ENCODE measurements at regions not wholly inside any gene's neighbourhood (a gene's known extent, or its start where the extent isn't known, plus 50 kb on each side); places are given as distances from the start of the nearest gene placed in this dataset.
"Not testable (repeated sequence)": the region's sequence is repeated elsewhere in the genome, so short reads cannot be mapped to it uniquely, and the experiment has no call there.

DNA sequence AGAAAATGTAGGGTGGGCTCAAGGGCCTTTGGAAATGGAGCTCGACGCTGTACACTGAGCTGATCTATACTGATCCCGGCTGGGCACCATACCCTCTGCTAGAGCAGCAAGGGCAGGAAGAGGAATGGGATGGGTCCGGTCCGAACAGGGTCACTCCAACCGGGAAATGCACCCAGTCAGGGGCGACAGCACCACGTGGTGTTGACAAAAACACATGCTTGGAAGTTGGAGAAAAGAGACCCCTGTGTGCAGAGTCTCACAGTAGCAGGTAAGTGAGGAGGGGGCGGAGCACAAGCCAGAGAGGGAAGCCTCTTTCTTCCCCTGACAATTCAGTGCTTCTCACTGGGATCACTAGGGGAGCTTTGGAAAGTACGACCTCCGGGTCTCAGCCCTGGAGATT, 84.1 kb upstream of the ASB18 start:
- DNase-seq, result no peak

GRCh38 chr2:236348976-236349375, 84.8 kb upstream of the ASB18 start:
- no peak for DNase-seq

DNA sequence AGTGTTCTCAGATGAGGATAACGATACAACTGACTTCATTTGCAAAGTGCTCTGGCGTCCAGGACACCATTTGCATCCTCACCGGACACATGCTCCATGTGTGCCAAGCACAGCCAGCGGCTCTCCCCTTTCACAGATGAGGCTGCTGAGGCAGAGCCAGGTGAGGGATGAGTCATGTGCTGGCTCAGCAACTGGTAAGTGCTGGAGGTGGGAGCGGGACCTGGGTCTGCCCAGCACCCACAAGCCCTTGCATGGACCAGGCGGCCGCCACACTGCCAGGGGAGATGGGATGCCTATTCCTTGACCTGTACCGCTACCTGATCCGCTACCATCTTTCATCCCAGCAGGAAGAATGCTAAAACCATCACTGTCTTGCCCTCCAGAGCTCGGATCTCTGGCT, 86.2 kb upstream of the ASB18 start:
- no peak for DNase-seq

DNA sequence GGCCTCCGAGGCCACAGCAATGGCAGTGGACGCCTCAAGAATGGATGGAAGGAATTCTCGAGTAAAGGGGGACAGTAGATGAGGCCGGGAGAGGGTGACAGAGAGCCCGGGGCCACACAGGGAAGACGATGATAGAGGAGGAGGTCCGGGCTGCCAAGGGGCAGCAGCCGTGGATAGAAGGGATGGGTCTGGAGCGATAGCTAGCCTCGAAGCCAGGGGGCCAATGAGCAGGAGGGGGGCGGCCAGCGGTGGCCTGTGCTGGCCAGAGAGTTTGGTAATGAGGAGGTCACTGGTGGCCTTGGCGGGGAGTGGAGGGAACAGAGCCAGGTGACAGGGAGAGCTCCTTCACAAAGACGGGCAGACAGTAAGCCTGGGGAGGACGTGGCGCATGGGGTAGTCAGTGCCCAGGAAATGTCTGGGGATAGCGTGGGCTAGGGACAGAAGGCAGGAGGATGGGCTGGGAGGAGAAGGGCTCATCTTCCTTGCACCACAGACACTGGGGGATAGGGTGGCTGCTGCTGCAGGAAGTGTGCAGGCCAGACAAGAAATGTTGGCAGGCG, 87.8 kb upstream of the ASB18 start:
- no peak for DNase-seq

- peak; percentile 47 for DNase-seq
Measured at GRCh38 chr2:236352761-236353593, 88.8 kb upstream of the ASB18 start.

- DNase-seq, result no peak
Measured at GRCh38 chr2:236353594-236353942, 89.4 kb upstream of the ASB18 start.

GRCh38 chr2:236354056-236354940, 90.1 kb upstream of the ASB18 start:
- no peak for DNase-seq

DNA sequence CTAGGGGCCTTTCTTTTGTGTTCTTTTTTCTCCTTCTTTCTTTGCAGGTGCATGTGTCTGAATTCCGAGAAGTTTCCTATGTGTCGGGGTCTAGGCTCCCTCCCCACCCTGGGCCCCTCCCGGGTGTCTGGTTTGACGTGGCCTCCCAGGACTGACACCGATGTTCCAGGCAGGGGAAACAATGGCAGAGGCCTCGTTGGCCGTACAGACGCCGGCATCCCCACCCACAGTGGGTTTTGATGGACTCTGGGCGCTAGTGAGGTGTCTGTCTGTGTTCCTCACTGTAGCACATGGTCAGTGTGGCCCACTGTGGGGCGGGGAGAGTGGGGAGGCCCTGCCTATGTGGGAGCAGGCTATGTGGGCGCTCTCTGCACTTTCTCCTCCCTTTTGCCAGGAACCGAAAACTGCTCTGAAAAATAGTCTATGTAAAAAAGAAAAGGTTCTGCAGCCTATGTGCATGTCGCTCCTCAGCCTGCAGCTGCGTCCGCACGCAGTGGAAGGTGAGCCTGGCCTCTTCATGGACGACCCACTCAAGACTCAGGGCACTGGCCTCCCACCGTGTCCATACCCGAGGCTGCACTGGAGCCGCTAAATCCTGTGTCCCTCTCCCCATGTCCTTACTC, 90.9 kb upstream of the ASB18 start:
- no peak for DNase-seq

DNA sequence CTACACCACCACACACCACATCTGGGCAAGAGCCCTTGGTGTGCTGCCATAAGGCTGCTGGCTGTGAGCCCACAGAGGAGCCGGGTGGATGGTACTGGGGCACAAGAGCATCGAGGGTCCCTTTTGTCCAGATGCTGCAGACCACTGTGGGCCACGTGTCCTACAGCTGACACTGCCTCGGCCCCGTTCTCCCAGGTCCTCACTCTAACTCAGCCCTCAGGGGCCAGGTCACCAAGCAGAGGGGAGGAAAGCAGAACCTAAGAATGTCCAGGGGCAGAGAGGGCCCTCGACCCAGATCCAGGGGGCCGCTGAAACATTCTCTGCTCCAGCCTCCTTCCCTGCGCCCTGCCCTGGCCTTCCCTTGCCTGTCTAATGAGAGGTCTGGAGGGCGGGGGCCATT, 91.7 kb upstream of the ASB18 start:
- DNase-seq, result no peak

- not testable (repeated sequence) for DNase-seq
Measured at GRCh38 chr2:236356321-236356720, 92.1 kb upstream of the ASB18 start.

DNA sequence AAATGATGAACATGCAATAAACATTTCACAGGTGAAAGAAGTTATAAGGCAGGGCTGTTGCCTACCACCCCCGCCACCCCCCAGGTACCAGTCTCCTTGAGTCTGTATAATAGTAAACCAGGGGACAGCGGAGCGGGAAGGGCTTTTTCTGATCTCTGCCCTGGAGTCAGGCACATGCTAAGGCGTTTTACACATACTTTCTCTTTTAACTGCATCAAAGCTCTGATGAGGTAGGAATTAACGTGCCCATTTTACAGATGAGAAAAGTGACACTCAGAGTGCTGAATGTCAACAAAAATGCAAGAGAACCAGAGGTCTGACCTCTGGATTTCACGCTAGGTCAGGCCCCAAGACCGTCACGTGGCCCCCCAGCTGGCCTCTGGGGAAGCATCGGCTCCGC, 94.3 kb upstream of the ASB18 start:
- DNase-seq, result not testable (repeated sequence)

GRCh38 chr2:236359426-236360045, 95.3 kb upstream of the ASB18 start:
- DNase-seq, result peak; percentile 21

DNA sequence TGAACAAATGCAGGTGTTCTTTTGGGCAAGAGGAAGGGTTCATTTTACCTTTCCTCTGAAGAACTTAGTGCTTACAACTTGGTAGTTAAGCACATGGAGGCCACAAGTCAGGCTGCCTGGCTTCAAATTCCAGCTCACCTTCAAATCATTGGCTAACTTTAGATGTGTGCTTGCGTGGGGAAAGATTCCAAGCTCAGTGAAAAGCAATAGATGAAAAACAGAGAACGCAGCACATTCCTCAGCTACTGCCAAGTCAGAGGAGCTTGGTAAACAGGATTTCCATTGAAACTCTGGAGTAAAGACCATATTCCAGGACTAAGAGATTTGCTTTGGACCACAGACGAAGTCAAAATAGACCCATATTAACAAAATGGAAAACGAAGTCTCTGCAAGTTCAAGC, 96.3 kb upstream of the ASB18 start:
- no peak for DNase-seq

- DNase-seq, result no peak
Measured at GRCh38 chr2:236363711-236364277, 99.6 kb upstream of the ASB18 start.

GRCh38 chr2:236365258-236366048, 101.2 kb upstream of the ASB18 start:
- DNase-seq, result no peak

DNA sequence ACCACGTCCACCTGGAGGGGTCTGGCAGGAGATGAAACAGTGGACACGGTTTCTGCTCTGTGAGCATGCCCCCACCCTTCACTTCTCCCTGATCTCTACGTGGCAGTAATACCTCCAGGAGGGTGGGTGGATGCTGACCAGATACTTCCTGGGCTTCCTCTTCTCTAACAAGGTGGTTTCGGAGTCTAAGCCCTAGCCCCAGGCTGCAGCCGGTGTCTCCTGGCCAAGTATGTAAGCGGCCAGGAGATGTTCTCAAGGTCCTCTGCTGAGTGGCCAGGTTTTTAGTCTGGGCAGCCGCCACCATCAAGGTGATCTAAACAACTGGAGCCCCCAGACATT, 101.8 kb upstream of the ASB18 start:
- DNase-seq, result no peak

GRCh38 chr2:236366397-236366796, 102.2 kb upstream of the ASB18 start:
- DNase-seq, result peak; percentile 56

DNA sequence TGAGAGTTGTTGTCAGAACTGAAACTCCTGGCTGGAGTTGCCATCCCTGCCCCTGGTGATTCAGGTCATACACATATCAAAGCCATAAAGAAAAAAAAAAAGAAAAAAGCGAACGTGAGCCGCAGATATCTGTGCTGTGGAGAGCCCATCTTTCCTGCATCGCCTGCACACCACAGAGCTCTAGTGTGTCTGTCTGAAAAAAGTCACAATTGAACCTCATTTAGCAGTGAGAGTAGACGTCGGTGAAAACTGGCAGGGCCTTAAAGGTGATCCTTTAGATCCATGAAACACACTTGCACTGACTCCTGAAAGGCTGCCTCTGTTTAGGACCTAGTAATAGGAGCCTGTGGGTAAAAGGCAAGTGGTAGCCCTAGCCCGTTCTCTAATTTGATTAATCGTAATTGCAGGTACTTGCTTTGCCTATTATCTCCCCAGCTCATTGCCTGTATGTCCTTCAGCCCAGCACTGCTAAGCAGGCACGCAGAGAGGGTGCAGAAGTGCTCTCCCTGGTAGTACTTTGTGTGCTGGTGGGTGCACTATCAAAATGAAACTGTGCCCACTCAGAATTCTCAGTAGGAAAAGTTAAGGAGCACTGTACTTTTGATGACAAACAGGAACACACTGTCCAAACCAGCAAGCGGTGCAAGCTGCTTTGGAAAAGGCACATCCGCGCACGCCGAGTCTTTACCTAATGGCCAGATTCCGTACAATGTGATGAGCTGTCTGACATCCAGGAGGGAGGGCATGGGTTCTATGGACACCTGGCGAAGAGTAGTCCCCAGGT, 103.5 kb upstream of the ASB18 start:
- DNase-seq, result no peak

DNA sequence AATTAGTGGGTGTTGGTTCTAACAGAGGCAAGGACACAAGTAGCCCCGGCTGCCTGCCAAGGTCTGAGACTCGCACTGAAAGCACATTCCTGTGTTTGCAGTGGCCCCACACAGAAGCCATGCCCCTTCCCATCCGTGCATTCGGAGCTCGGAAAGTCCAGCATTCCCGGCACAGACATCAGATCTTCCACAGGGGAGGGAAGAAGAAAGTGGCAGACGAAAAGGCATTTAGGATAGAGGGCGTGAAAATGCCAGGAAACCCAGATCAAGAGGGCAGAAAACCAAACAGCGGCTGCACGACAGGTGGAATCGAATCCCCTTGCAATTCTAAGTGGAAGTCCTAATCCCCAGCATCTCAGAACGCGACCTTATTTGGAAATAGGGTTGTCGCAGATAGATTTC, 105.5 kb upstream of the ASB18 start:
- no peak for DNase-seq

GRCh38 chr2:236370847-236371409, 106.7 kb upstream of the ASB18 start:
- no peak for DNase-seq
